ENCODE measurements at regions not wholly inside any gene's neighbourhood (a gene's known extent, or its start where the extent isn't known, plus 50 kb on each side); places are given as distances from the start of the nearest gene placed in this dataset.
"Not testable (repeated sequence)": the region's sequence is repeated elsewhere in the genome, so short reads cannot be mapped to it uniquely, and the experiment has no call there.

GRCh38 chr7:65317372-65317771 is 56.3 kb upstream of the ZNF92 start:
- FAIRE-seq (no peak), DNase-seq (ENCODE audit: insufficient read length, low spot score) (no peak)

DNA sequence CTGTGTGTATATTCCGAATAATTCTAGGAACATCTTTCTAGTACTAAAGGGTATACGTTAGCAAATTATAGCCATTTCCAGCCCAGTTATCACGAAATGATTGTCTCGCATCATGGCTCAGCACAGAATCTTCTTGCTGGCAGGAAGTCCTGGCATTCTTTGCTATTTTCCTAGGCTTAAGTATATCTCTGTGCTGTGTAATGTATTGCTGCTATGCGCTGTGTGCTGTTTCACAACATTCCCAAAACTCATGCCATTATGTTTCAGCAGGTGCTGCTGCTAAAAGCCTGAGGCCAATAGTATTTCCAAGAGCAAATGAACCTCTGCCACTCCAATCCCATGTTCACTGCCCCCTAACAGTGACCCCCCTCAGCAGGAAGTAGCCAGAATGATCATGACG is 62.9 kb upstream of the ZNF92 start:
- FAIRE-seq: no peak

DNA sequence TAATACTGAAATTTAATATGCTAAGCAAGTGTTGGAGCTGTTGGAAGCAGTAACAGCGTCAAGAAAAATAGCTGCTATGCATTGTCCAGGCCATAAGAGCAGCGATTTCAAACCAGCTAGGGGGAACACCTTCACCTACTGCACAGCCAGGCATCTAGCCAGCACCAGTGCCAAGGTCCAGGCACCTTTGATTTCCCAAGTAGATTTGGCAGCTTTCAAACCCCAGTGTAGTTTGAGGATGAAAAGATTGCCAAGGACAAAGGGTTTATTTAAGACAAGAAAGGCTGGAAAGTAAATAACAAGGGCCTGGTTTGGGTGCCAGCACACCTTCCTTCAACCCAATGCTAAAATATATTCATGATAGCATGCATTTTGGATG is 65.4 kb upstream of the ZNF92 start:
- DNase-seq (ENCODE audit: insufficient read length, low spot score) (no peak), FAIRE-seq (no peak)

More for the DNA sequence above, 62.9 kb upstream of the ZNF92 start:
- no peak for DNase-seq (ENCODE audit: insufficient read length, low spot score)

DNA sequence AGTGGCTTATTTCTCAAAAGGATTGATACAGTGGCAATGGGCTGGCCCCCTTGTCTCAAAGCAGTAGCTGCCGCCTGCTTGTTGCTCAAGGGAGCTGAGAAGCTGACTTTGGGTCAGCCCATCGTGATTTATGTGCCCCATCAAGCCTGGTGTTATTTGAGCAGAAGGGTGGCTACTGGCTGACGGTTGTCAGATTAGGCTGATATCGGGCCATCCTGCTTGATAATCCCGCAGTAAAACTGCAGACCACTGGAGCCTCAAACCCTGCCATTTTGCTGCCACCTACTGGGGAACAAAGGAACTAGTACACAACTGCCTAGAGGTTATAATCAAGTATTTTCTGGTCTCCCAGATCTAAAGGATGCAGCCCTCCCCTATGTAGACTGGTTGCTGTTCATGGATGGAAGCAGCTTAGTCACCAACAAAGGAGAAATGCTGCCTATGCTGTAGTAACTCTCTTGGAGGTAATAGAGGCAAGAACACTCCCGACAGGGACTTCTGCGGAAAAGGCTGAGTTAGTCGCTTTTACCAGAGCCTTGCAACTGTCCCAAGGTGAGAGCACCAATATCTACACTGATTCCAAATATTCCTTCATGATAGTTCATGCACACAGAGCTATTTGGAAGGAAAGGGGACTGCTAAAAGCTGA is 65.9 kb upstream of the ZNF92 start:
- DNase-seq (ENCODE audit: insufficient read length, low spot score): peak; percentile 21
- FAIRE-seq: peak; percentile 58

GRCh38 chr7:65304175-65304574 is 69.5 kb upstream of the ZNF92 start:
- no peak for DNase-seq (ENCODE audit: insufficient read length, low spot score)
- FAIRE-seq: no peak

DNA sequence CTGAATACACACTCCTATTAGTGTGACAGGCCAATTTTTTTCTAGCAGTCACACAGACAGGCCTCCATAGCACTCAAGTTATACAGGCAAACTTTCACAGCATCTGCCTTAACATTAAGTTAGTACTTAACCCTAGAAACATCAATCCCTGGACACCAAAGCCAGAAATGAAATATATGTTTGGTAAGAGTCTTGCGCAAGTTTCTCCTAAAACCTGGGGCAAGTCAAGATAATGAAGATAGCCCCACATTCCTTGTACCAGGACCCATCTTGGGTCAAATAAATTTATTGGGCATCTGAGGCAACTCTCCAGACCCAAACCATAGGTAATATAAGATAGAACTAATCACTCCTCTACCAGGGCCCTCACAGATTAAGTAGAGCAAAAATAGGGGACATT is 70.8 kb upstream of the ZNF92 start:
- FAIRE-seq: no peak
- no peak for DNase-seq (ENCODE audit: insufficient read length, low spot score)

- FAIRE-seq: no peak
- no peak for DNase-seq (ENCODE audit: insufficient read length, low spot score)
Measured at GRCh38 chr7:65301007-65301406, 72.6 kb upstream of the ZNF92 start.

DNA sequence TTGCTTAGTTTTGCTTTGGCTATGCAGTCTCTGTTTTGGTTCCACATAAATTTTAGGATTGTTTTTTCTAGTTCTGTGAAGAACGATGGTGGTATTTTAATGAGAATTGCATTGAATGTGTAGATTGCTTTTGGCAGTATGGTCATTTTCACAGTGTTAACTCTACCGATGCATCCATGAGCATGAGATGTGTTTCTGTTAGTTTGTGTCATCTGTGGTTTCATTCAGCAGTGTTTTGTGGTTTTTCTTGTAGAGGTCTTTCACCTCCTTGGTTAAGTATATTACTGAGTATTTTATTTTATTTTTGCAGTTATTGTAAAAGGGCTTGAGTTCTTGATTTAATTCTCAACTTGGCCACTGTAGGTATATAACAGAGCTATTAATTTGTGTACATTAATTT is 78.2 kb upstream of the ZNF92 start:
- DNase-seq (ENCODE audit: insufficient read length, low spot score) (no peak), FAIRE-seq (no peak)

- DNase-seq (ENCODE audit: insufficient read length, low spot score); FAIRE-seq: not testable (repeated sequence)
Measured at GRCh38 chr7:65290340-65290739, 83.3 kb upstream of the ZNF92 start.

DNA sequence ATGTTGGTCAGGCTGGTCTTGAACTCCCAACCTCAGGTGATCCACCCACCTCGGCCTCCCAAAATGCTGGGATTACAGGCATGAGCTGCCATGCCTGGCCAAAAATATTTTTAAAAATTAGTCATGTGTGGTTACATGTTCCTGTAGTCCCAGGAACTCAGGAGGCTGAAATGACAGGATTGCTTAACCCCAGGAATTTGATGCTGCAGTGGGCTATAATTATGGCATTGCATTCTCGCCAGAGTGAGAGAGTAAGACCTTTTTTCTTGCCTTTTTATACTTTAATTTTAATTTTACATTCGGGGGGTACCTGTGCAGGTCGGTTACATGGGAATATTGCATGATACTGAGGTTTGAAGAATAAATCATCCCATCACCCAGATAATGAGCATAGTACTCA is 86.6 kb upstream of the ZNF92 start:
- FAIRE-seq (no peak), DNase-seq (ENCODE audit: insufficient read length, low spot score) (no peak)

GRCh38 chr7:65285906-65286864 is 87.5 kb upstream of the ZNF92 start:
- DNase-seq (ENCODE audit: insufficient read length, low spot score) (no peak), FAIRE-seq (no peak)

DNA sequence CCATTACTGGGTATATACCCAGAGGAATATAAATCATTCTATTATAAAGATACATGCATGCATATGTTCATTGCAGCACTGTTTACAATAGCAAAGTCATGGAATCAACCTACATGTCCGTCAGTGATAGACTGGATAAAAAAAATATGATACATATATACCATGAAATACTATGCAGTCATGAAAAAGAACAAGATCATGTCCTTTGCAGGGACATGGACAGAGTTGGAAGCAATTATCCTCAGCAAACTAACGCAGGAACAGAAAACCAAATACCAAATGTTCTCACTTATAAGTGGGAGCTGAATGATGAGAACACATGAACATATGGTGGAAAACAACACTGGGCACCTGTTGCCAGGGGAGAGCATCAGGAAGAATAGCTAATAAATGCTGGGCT is 88.4 kb upstream of the ZNF92 start:
- not testable (repeated sequence) for FAIRE-seq; DNase-seq (ENCODE audit: insufficient read length, low spot score)

DNA sequence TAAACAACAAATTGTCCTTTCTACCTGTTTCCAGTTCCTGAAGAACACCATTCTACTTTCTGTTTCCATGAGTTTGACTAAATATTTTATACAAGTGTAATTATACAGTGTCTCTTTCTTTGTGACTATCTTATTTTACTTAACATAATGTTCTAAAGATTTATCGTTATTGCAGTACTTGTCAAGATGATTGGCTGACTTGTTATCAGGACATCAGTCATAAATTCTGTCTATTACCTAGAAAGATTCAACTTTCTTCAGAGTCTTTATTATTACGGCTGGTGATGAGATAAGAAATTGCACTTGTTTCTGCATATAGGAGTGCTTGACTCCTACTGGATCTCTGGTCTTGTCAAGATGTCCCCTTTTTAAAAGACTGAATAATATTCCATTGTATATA is 93.9 kb upstream of the ZNF92 start:
- DNase-seq (ENCODE audit: insufficient read length, low spot score) (no peak), FAIRE-seq (no peak)

DNA sequence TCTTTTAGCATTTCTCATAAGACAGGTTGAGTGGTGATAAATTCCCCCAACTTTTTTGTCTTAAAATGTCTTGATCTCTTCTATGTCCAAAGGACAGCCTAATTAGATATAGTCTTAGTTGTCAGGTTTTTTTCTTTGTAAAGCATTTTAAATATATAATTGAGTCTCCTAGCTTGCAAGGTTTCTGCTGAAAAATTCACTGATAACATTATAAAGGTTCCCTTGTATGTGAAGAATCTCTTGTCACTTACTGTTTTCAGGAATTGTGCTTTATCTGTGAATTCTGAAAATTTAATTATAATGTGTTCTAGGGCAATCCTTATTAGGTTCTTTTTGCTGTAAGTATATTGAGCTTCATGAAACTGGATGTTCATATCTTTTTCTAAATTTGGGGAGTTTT is 96.8 kb upstream of the ZNF92 start:
- FAIRE-seq: no peak

DNA sequence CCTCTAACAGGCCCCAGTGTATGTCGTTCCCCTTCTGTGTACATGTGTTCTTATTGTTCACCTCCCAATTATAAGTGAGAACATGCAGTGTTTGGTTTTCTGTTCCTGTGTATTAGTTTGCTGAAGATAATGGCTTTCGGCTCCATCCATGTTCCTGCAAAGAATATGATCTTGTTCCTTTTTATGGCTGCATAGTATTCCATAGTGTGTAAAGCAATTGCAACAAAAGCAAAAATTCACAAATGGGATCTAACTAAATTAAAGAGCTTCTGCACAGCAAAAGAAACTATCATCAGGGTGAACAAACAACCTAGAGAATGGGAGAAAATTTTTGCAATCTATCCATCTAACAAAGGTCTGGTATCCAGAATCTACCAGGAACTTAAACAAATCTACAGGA is 102.2 kb upstream of the ZNF92 start:
- DNase-seq (ENCODE audit: insufficient read length, low spot score); FAIRE-seq: not testable (repeated sequence)

More for the DNA sequence above, 96.8 kb upstream of the ZNF92 start:
- no peak for DNase-seq (ENCODE audit: insufficient read length, low spot score)

DNA sequence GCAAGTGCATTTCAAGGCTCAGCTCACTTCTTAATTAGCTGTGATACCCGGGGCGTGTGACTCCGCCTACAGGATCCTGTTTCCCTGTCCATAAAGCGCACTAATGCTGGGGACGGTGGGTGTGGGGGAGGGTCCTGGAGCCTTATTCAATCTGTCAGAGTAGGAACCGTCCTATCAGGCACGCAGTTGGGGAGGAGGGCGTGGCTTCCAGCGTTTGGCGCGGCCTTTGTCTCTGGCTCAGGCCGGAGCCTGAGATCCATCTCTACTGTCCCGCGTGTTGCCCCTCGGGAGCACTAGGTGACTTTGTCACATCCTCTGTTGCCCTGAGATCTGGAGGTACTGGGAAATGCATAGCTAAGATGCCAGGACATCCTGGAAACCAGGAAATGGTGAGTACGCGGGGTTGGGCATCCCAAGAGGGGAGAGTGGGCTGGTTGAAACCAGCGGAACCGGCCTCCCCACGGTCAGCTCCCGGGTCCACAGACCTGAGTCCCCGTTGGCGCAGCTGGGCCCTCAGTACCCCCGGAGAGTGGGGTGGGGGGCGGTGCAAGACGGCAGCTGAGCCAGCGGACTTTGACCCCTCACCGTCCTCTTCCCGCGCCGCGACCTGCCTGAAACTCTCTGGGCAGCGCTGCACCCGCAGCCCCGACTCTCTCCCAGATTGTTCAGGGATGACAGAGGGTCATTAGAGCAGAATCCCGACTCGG is 104.4 kb upstream of the ZNF92 start:
- DNase-seq (ENCODE audit: insufficient read length, low spot score): peak; percentile 60
- peak; percentile 60 for FAIRE-seq

GRCh38 chr7:65268782-65269149 is 104.9 kb upstream of the ZNF92 start:
- FAIRE-seq (no peak), DNase-seq (ENCODE audit: insufficient read length, low spot score) (no peak)

GRCh38 chr7:65265933-65266519 is 107.6 kb upstream of the ZNF92 start:
- FAIRE-seq (no peak), DNase-seq (ENCODE audit: insufficient read length, low spot score) (no peak)

DNA sequence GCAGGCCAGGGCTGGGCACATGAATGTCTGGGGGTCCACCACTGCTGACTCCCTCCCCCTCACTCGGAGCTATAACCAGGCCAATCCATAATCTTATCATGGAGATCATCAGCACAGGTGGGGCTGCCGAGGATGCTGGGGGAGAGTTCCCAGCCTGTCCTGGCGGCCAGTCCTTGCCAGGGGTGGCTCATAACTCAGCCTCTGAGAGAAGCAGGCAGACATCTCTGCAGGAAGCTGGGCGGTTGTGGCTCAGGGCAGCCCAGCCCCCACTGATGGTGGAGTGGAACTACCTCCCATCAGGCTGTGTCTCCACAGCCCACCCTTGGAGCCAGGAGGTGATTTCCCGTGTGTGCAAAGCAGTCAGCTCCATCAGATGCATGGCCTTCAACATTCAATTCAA is 109.4 kb upstream of the ZNF92 start:
- DNase-seq (ENCODE audit: insufficient read length, low spot score) (no peak), FAIRE-seq (no peak)

GRCh38 chr7:65260673-65261072 is 113.0 kb upstream of the ZNF92 start:
- not testable (repeated sequence) for FAIRE-seq; DNase-seq (ENCODE audit: insufficient read length, low spot score)
